ENCODE measurements at regions not wholly inside any gene's neighbourhood (a gene's known extent, or its start where the extent isn't known, plus 50 kb on each side); places are given as distances from the start of the nearest gene placed in this dataset.

DNA sequence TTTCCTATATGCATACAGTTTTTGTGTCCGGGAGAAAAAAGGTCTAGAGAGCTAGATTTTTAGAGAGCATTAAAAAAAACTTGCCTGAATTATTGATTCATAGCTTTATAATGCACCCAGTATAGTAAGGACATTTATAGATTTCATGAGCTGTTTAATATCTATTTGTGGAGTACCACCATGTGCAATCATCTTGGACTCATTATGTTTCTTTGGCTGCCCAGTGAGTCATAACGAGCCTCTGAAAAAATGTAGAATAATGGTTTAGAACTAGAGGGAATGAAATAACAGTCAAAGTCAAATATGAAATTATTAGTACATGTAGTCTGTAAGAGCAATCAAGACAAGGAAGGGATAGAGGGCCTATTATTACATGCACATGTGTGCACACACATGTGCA lies 350.0 kb downstream of the CD83 start:
- Mint-ChIP-seq H3K36me3 (ENCODE audit: insufficient read depth, unreplicated experiment) (no peaks in the 10 kb centered on the region), H3K9me3 (ENCODE audit: low read depth, unreplicated experiment) (peaks cover 5% of the 10 kb centered on the region), H3K4me3 (ENCODE audit: low read depth, unreplicated experiment) (no peak overlapping the region), H3K27me3 (ENCODE audit: unreplicated experiment) (peaks cover 29% of the 10 kb centered on the region), H3K27ac (ENCODE audit: unreplicated experiment) (no peak overlapping the region), H3K4me1 (ENCODE audit: low read depth, unreplicated experiment) (no peaks in the 10 kb centered on the region)
- no peak for DNase-seq
- no TSS peak for BruUV-seq (replicated peaks)
- intact Hi-C loops (cut with micrococcal nuclease; ENCODE audit: unreplicated experiment), result no loop called here
- no peak for TF ChIP-seq CTCF (IDR thresholded peaks at IDR 0.05; ENCODE audit: unreplicated experiment)
- CTCF ChIA-PET, result interaction anchor here (1.0 kb wide), 1 partner anchor 8 kb away, joined by 3 read pairs; no protein-coding TSS in a partner anchor

DNA sequence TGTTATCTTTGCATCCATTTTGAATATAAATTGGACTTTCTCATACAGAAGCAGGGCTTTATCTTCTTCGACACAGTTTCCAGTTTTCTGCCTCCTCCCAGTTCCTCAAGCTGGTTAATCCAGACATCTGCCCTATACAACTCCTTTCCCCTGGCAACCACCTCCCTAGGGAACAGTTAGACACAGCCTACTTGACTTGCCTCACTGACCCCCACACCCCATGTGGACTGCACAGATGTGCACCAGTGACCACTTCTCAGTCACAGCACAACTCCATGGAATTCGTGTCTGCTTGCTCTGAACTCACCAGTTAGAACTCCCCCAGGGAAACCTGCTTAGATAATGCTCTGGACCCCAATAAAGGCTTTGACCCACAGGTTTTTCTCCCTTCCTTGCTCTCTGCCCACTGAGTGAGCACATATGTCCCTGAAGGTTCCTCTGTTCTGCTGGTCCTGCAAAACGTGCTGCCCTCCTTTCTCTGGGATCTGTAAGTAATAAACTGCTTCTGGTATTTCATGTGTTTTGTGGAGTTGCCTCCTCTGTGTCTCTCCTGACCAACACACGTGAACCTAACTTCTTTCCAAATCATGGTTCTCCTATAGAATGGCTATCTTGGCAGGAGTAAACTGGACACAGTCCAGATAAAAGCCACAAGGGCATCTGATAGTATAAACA lies 351.2 kb downstream of the CD83 start:
- H3K9me3 Mint-ChIP-seq (ENCODE audit: low read depth, unreplicated experiment), result peaks cover 5% of the 10 kb centered on the region
- no peak overlapping the region for H3K27ac Mint-ChIP-seq (ENCODE audit: unreplicated experiment)
- H3K4me3 Mint-ChIP-seq (ENCODE audit: low read depth, unreplicated experiment), result no peak overlapping the region
- peaks cover 29% of the 10 kb centered on the region for H3K27me3 Mint-ChIP-seq (ENCODE audit: unreplicated experiment)
- H3K4me1 Mint-ChIP-seq (ENCODE audit: low read depth, unreplicated experiment), result no peaks in the 10 kb centered on the region
- intact Hi-C loops (cut with micrococcal nuclease; ENCODE audit: unreplicated experiment), result no loop called here
- CTCF ChIA-PET, result no interaction called here
- H3K36me3 Mint-ChIP-seq (ENCODE audit: insufficient read depth, unreplicated experiment), result no peaks in the 10 kb centered on the region
- no peak for TF ChIP-seq CTCF (IDR thresholded peaks at IDR 0.05; ENCODE audit: unreplicated experiment)
- BruUV-seq (replicated peaks), result no TSS peak
- no peak for DNase-seq

DNA sequence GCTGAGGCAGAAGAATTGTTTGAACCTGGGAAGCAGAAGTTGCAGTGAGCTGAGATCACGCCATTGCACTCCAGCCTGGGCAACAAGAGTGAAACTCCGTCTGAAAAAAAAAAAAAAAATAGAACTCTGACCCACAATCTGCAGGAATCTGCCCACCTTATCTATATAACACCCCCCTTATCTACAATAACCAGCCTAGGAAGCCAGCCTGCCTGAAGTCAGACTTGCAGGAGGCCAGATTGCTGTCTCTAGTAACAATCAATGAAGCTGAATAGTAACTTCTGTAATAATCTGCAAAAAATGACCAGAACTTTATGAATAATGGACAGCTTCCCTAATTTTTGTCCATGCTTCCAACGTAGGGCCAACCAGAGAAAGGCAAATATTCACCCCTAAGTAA lies 352.5 kb downstream of the CD83 start:
- intact Hi-C loops (cut with micrococcal nuclease; ENCODE audit: unreplicated experiment), result no loop called here
- peaks cover 29% of the 10 kb centered on the region for H3K27me3 Mint-ChIP-seq (ENCODE audit: unreplicated experiment)
- H3K4me3 Mint-ChIP-seq (ENCODE audit: low read depth, unreplicated experiment), result no peak overlapping the region
- H3K4me1 Mint-ChIP-seq (ENCODE audit: low read depth, unreplicated experiment), result no peaks in the 10 kb centered on the region
- CTCF ChIA-PET, result interaction anchor here (0.9 kb wide), 1 partner anchor 37 kb away, joined by 3 read pairs; no protein-coding TSS in a partner anchor
- no peak for DNase-seq
- no peaks in the 10 kb centered on the region for H3K36me3 Mint-ChIP-seq (ENCODE audit: insufficient read depth, unreplicated experiment)
- no TSS peak for BruUV-seq (replicated peaks)
- H3K9me3 Mint-ChIP-seq (ENCODE audit: low read depth, unreplicated experiment), result peaks cover 5% of the 10 kb centered on the region
- no peak overlapping the region for H3K27ac Mint-ChIP-seq (ENCODE audit: unreplicated experiment)
- no peak for TF ChIP-seq CTCF (IDR thresholded peaks at IDR 0.05; ENCODE audit: unreplicated experiment)

- H3K4me1 Mint-ChIP-seq (ENCODE audit: low read depth, unreplicated experiment), result no peaks in the 10 kb centered on the region
- CTCF ChIA-PET, result interaction anchor here (0.9 kb wide), 1 partner anchor 36 kb away, joined by 3 read pairs; no protein-coding TSS in a partner anchor
- DNase-seq, result no peak
Measured at GRCh38 chr6:14470671-14471070, 353.1 kb downstream of the CD83 start.

More at GRCh38 chr6:14470671-14471070, 353.1 kb downstream of the CD83 start:
- BruUV-seq (replicated peaks), result no TSS peak
- H3K27ac Mint-ChIP-seq (ENCODE audit: unreplicated experiment), result no peak overlapping the region
- no peak overlapping the region for H3K4me3 Mint-ChIP-seq (ENCODE audit: low read depth, unreplicated experiment)
- no peak for TF ChIP-seq CTCF (IDR thresholded peaks at IDR 0.05; ENCODE audit: unreplicated experiment)
- peaks cover 23% of the 10 kb centered on the region for H3K27me3 Mint-ChIP-seq (ENCODE audit: unreplicated experiment)
- no peaks in the 10 kb centered on the region for H3K36me3 Mint-ChIP-seq (ENCODE audit: insufficient read depth, unreplicated experiment)
- H3K9me3 Mint-ChIP-seq (ENCODE audit: low read depth, unreplicated experiment), result peaks cover 5% of the 10 kb centered on the region
- intact Hi-C loops (cut with micrococcal nuclease; ENCODE audit: unreplicated experiment), result no loop called here
